Esophagus squamous epithelium (tissue), 4 donors: ENCODE measurements at regions not wholly inside any gene's neighbourhood (a gene's known extent, or its start where the extent isn't known, plus 50 kb on each side); places are given as distances from the start of the nearest gene placed in this dataset.

Experiments used
- CTCF ChIP-seq, 6 experiments: fragments of 450-650 bp in 4 of 6; fragments of 200-600 bp in 2 of 6; sonication (generic) in 2 of 6; IDR thresholded peaks; one replicate each; pipeline ENCODE4 v1.5.1; 2016 to 2019; ENCODE audit warnings: antibody characterized with exemption in 6 of 6, mild to moderate bottlenecking in 4 of 6, moderate library complexity in 4 of 6
- POLR2A ChIP-seq, 4 donors: fragments of 450-650 bp; IDR thresholded peaks; one replicate each; pipeline ENCODE4 v1.6.1; 2017; ENCODE audit warnings: antibody characterized with exemption in 4 of 4, mild to moderate bottlenecking in 4 of 4, moderate library complexity in 3 of 4

GRCh38 chr5:30831605-30832004 is 361.9 kb upstream of the CDH6 start:
- TF ChIP-seq CTCF (IDR thresholded peaks at IDR 0.05) (no peak), POLR2A (IDR thresholded peaks at IDR 0.05) (no peak)
